Esophagus squamous epithelium (tissue), 4 donors: ENCODE measurements at regions not wholly inside any gene's neighbourhood (a gene's known extent, or its start where the extent isn't known, plus 50 kb on each side); places are given as distances from the start of the nearest gene placed in this dataset.

Experiments used
- CTCF ChIP-seq, 6 experiments: fragments of 450-650 bp in 4 of 6; fragments of 200-600 bp in 2 of 6; sonication (generic) in 2 of 6; IDR thresholded peaks; one replicate each; pipeline ENCODE4 v1.5.1; 2016 to 2019; ENCODE audit warnings: antibody characterized with exemption in 6 of 6, mild to moderate bottlenecking in 4 of 6, moderate library complexity in 4 of 6
- POLR2A ChIP-seq, 4 donors: fragments of 450-650 bp; IDR thresholded peaks; one replicate each; pipeline ENCODE4 v1.6.1; 2017; ENCODE audit warnings: antibody characterized with exemption in 4 of 4, mild to moderate bottlenecking in 4 of 4, moderate library complexity in 3 of 4

GRCh38 chr3:156614642-156615511 is 59.5 kb upstream of the TIPARP start:
- TF ChIP-seq POLR2A (IDR thresholded peaks at IDR 0.05), result no peak
- TF ChIP-seq CTCF (IDR thresholded peaks at IDR 0.05), result no peak
